Tongue (tissue), 1 donor: ENCODE measurements at regions not wholly inside any gene's neighbourhood (a gene's known extent, or its start where the extent isn't known, plus 50 kb on each side); places are given as distances from the start of the nearest gene placed in this dataset.
"Not testable (repeated sequence)": the region's sequence is repeated elsewhere in the genome, so short reads cannot be mapped to it uniquely, and the experiment has no call there.

Source experiments
- DNase-seq: peaks from one replicate; pipeline ENCODE4 v3.0.0-alpha.2; 2015

DNA sequence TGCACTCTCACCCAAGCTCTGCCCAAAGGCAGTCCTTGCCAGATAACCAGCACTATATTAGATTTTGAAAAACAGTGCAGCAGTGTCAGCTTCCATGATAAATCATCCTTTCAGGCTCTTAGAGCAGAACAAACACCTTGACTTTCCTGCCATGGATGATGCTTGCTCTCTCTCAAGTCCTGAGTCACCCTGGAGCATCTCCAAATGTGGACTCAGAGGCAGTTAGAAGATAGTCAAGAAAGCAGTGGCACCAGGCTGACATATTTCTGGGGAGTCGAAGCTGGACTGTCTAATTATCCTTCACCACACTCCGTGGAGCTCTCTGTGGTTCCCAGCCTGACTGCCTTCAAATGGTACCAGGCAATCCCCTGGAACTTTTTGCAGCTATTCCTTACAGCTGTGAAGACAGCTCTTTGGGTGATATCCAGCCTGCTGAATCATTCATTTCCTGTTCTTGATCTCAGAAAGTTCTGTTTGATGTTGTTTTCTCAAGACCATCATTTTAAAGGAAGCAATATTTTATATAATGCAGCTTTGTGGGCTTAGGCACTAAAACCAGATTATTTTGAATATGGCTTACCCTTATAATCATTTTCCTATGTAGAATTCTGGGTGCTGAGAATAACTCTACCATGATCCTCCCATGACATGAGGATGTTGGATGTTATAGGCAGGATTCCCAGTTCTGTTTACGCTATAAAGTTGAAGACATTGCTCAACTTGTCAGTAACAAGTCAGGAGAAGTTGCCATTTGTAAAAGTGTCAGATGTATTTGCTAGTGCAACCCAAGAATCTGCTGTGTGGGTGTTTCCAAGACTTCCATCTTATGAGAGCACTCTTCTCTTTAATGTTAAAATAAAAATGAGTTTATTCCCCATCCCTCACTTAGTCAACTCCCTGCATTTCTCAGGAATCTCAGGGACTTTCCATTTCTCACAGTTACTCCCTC, 233.8 kb downstream of the C7orf25 start:
- DNase-seq: peak; percentile 70

DNA sequence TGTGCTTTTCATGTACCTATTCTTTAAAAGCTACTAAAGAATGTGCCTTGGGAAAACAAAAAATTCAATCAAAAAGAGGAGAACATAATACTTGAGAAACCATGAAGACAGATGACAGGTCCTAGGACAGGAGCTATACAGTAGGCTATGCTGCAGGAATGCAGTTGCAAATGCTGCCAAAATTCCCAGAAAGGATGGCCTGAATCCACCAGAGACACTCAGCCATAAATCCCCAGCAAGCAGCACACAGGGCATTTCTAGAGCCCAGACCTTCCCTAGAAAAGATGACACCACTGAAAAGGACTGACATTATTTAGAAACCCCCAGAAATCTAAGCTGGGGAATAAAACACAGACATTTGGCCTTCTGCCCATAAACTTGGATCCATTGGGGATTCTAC, 237.3 kb downstream of the C7orf25 start:
- no peak for DNase-seq

DNA sequence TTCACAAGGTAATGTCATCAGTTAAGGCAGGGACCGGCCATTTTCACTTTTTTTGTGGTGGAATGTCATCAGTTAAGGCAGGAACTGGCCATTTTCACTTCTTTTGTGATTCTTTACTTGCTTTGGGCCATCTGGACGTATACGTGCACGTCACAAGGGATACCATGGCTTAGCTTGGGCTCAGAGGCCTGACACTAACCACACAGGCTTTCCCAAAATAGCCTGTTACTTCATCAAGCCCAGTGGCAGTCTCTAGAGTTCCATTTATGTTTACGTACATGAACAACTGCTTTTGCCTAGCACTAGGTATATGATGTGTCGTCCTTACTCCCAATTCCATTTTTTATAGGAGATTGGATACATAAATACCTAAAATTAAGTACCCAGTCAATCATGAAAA, 237.9 kb downstream of the C7orf25 start:
- no peak for DNase-seq

DNA sequence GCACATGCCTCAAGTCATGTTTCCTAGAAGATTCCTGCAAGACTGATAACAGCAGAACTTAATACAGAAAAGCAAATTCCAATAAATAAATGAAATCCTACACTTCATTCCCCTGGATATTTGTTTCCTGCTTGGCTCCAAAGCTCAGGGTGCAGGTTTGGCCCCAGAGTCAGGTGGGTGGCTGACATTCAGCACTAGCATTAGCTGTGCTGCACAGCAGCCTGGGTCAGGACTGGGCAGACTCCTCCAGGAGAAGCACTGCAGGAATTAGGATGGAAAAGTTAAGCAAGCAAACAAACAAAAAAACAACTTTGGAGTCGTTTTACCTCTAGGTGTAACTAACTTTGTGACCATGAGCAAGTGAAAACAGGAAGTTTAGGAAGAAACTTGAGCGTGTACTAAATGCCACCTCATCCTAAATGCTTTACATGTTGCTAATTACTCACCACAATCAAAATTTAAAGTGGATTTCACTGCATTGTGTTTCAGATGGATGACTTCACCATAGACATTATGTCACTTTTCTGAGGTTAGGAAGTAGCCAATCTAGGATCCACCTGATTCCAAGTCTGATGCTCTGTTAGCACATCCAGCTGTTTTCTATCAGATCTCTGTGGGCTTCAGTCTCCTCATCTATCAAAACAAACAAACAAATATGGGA, 239.4 kb downstream of the C7orf25 start:
- DNase-seq: no peak

DNA sequence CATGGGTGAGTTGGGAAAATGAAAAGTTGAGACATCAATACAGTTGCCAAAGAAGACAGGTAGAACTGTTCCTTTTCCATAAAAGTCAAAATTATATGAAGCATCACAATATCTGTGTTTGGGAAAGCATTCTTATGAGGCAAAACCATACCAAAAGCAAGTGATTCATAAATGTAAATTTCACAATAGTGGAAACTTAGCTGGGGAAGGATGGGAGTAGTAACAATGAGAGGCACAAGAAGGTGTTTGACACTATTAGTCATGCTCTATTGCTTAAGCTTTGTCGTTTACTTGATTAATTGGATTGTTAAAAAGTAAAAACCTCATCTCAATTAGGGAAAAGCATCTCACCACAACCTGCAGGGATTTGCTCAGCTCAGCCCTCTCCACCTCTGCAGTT, 240.2 kb downstream of the C7orf25 start:
- DNase-seq: no peak

DNA sequence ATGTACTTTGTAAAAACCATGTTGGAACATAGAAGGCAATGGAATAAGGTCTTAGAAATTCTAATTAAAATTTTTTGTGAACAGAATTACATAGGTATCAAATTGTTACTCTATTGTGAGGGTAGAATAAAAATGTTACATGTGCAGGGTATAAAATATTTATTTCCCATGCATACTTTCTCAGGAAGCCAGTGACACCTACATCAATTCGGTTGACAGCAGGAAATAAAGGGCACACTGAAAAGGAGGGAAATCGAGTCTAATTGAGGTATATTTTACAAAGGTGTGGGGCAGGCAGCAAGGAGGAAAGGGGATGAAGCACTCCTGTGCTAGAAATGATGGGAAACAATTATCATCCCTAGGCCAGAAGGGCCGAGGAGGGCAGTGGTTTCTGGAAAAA, 244.9 kb downstream of the C7orf25 start:
- no peak for DNase-seq

DNA sequence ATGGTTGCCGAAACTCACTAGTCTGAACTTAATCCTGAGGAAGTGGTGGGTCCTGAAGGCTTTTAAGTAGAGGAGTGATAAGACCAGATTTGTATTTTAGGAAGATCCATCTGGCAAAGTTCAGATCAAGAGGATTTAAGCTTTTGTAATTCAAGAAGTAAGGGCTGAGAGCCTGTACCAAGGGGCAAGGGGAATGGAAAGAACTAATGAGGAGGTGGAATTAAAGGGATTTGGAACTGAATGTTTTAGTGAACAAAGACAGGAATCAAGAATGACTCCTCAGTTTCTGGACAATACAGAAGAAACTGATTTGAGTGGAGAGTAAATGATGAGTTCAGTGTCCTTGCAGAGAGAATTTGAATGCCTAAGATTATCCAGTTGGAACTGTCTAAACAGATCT, 249.0 kb downstream of the C7orf25 start:
- DNase-seq: no peak

DNA sequence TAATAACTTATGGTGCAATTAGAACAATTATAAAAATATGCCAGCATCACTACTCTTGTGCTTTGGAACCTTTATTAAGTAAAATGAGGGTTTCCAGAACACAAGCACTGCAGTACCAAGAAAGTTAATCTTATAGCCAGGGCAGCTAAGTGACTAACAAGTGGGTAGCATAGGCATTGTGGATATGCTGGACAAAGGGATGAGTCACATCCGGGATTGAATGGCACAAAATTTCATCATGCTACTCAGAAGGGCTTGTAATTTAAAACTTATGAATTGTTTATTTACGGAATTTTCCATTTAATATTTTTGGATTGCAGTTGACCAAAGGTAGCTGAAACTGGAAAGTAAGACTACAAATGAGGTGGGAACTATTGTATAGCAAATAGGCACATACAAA, 250.6 kb downstream of the C7orf25 start:
- no peak for DNase-seq

DNA sequence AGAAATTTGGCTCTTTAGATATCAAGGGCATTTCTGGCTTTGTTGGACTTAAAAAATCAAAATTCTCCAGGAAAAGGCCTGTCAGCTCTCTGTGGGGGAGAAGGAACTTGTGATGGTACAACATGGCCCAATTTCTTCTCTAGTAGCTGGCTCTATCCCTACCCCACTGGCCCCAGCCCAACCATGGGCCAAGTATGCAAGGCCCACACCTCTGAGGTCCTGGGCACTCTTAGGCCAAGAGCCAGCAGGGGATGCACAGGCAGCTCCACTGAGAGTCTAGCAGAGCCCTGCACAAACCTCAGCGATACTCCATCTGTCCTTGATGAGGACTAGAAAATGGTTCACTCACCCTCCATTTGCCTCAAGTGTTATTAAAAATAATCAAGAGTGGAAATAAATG, 261.2 kb downstream of the C7orf25 start:
- no peak for DNase-seq

DNA sequence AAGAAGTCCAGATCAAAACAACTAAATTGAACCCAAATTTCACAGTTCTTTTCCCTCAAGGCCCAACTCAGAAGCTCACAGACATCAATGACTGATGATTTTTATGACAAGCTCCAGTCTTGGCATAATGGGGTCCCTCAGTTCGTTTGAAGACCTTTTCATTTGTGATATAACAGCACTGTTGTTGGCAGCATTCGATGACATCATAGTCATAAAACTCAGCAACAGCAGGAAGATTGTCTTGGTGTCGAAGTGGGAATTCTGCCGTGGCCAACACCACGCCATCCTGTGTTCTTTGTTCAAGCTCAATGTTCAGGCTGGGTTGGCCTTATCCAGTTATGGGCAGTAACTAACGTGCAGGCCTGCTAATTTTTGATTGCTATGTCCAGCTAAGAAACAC, 261.7 kb downstream of the C7orf25 start:
- DNase-seq: no peak

DNA sequence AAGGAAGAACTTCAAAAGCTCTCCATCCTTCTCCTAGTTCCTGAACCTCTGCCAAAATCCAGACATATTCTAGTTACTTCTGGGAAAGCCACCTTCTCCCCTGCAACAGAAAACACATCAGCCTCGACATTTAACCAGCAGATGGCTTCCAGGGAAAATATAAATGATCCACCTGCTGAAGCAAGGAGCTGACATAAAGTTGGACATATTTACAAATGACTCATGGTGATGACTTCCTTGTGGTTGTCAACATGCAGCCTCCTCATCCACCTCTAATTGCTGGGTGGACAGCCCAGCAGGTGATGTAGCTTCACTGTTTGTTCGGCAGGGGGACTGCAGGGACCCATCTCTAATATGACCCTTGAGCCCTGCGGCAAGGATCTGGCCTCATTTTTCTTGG, 266.0 kb downstream of the C7orf25 start:
- DNase-seq: peak; percentile 69

DNA sequence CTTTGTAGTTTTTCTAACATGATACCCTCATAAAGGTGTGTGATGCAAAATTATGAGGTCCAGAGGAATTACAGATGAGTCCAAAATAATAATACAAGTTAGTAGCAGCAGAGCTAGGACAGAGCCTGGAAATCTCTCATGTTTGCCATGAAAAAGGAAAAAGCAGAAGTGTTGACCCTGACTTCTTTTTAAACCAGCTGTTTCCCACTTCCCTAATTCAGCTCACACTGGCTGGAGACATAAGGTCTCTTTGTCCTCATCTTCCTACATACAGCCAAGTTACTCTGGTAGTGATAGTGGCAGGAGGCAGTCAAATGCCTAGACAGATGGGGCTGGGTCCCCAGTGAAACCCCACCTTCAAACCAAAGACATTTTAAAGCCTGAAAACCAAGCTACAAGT, 269.2 kb downstream of the C7orf25 start:
- no peak for DNase-seq

DNA sequence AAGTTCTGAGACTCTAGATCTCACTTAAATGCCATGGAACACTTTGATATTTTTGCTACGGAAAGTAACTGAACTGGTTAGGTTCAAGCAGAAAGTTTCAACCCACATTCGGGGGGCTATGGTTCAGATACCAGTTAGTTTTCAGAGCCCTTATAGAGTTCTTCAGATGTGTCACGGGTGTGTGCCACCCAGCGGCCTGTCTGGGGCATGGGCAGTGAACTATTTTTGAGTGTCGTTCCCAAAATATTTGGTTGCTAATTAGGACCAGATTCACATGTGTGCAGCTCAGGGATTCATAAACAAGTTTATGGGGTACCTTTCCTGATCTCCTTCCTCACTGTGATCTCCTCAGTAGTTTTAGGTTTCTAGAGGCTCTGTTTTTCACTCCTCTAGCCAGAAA, 271.9 kb downstream of the C7orf25 start:
- no peak for DNase-seq

DNA sequence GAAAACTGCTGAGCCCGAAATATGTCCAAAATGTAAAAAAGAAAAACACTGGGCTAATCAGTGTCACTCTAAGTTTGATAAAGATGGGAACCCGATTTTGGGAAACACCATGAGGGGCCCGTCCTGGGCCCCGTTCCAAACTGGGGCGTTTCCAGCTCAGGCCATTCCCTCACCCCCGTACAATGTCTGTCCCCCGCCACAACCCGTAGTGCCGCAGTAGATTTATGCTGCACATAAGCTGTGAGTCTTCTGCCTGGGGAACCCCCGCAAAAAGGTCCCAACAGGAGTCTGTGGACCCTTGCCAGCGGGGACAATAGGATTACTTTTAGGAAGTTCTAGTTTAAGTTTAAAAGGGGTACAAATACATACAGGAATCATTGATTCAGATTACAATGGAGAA, 275.5 kb downstream of the C7orf25 start:
- not testable (repeated sequence) for DNase-seq

DNA sequence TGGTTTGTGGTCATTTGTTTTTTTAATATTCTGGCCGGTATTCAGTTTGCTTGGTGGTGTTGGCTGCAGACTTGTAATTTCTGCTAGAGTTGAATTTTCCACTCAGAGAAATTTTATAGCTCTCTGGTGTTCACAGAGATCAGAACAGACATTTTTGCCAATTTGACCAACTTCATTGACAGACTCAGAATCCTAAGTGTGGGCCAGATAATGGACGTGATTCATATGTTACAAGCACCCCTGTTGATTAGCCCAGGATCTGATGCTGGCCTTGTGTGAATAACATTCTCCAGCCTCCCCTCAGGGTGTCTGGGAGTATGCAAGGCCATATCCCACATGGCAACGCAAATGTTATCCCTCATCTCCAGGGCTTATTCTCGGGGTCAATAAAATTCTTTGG, 283.8 kb downstream of the C7orf25 start:
- peak; percentile 18 for DNase-seq

DNA sequence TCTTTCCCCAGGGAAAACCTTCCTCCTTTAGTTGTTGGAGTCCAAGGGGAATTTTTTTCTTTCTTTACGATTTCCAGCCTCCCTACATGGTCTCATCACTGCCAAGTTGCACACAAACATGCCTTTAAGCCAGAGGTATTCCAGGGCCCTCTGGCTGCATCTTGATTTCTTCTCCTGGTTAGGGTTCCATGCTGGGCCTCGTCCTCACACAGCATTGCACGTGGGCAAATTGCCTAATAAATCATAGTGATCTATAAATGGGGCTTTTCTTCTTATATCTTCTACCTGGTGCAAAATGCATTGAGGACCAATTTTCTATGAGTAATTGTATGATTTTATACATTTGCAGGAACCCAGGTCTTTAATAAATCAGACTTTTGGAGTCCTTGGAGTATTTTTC, 284.2 kb downstream of the C7orf25 start:
- DNase-seq: no peak

DNA sequence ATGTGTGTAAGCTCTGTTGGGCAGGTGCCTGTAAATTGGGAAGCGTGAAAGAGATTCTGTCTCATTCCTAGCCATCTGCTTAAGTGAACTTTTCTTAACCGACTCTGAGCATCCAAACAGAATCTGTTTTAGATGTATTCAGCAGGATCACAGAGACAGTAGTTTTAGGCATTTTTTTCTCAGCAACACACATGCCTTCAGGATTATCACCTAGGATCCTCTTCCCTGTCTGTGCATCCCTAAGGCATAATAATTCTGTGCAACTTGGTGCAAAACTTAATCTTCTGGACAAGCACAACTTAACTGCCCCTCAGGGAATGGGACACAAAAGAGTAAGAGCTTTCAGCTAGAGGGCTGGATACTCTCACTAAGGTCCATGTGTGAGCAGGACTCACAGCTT, 284.8 kb downstream of the C7orf25 start:
- peak; percentile 27 for DNase-seq

DNA sequence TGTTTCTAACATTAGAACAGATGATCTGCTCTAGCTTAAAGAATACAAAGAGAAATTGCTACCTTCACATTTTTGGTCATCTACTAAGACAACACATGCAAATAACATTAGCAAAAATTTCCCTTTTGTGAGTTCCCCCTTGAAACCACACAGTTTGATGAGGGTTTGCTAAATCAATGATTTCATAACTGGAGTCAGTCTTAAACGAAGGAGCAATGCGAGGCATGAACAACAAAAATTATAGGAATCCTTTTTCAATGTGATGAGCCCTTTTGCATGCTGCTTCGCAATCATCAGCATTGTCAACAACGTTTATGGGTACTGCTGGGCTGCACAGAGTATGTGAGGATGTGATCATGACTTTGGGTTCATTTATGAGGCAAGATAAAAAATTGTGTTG, 286.4 kb downstream of the C7orf25 start:
- no peak for DNase-seq

DNA sequence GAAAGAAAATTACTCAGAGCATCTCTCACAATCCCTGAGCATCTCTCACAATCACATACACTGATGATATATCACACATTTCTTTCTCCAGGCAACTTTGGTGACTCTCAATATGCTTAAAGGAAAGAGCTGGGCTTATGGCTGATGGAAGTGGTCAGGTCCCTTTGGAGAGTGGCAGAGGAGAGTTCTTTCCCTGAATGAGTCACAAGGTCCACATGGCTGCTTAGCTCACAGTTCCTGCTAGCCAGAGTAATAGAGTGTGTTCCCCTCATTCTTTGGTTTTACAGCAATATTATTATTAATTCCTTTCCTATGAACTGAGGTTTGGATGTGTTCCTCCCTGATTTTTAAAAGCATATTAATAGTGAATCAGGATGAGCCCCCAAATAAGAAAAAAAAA, 287.4 kb downstream of the C7orf25 start:
- DNase-seq: no peak

DNA sequence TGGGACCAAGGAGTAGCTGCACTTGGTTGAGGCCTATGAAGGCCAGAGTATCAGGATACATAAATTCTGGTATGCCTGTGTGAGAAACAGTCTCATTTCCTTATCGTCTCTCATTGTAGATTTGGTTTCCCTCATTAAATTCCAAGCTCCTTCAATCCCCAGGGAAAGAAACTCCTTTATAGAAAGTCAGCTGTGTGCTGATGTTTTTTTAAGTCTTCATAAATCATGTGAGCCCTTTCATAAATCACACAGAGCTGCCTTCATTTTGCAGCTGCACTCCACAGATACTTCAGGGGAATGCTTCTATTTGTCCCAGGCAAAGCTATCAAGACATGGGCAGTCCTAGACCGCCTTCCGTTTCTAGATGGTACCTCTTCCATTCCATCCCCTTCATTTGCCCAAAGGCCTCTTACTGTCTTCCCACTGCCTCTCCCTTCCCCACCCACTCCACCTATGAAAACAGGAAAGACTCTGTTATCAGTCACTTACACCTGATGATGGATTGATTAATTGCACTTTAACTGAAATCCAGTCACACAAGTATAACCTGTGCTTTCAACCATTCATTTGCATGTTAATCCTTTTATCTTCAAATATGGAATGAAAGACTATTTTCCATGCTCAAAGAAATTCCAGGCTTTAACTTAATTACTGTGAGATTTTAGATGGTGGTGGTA, 290.2 kb downstream of the C7orf25 start:
- no peak for DNase-seq

DNA sequence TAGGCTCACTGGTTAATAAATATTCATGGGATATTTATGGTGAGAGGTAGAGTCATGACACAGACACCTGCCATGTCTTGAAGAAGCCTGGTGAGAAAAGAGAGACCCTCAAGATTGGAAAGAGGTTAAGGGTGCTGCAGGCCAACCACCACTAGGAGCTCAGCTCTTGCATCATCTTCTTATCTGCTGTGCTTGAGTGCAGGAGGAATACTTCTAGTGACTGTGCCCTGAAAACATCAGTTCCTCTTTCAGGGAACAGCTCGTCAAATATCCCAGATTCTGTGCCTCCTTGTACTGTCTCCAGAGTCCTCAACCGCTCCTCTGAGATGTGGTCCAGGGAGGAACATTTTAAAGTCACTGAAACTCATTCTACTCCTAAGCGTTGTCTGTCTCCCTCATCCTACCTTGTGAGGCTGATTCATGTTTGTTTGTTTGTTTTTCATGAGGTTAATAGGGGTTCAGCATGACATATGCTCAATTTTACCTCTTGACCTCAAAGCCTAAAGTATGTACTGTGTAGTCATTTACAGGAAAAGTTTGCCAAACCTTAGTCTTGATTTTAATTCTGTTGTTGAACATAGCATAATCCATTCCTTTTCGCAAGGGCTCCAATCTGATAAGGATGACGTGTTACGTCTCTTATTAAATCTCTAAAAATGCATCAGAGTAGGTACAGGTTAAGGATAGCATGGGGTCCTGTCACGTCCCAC, 293.1 kb downstream of the C7orf25 start:
- no peak for DNase-seq

DNA sequence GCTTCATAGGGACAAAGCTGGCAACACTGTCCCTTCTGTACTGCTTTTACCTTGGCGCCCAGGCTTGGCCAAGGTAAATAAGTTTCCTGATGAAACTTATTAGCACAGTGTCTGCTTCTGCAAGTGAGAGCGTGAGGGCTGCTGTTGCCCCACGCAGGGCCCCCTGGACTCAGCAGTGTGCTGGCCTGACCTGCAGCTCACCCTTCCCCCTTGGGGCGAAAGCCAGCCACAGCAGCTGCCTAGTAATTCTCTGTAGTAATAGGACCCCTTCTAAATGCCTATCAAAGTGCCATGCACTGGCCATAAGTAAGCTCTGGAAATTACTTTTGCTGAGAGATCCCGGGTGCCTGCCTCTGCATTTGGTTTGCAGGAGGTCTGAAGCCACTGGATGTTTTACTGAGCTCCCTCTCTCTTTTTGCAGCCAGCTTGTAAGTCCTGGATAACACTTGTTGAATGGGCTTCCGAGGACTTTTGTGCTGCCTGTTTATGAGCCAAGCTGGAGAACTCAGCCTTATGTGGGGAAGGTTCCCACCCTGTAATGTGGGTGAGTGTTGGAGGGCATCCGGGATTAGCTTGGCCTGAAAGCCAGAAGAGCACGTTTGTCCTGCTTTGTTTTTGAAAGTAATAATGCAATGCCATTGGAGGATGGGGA, 293.9 kb downstream of the C7orf25 start:
- peak; percentile 90 for DNase-seq
